ENCODE measurements at regions not wholly inside any gene's neighbourhood (a gene's known extent, or its start where the extent isn't known, plus 50 kb on each side); places are given as distances from the start of the nearest gene placed in this dataset.

GRCh38 chr4:56757821-56758411 is 63.6 kb downstream of the SPINK2 start:
- peak; percentile 64 for DNase-seq

- DNase-seq, result peak; percentile 40
Observed at GRCh38 chr4:56757261-56757746, 64.2 kb downstream of the SPINK2 start.

- no peak for DNase-seq
Observed at GRCh38 chr4:56755901-56756300, 65.6 kb downstream of the SPINK2 start.

- DNase-seq, result no peak
Observed at GRCh38 chr4:56752985-56753384, 68.5 kb downstream of the SPINK2 start.

- DNase-seq, result no peak
Observed at GRCh38 chr4:56750231-56750630, 69.1 kb upstream of the HOPX start.

DNA sequence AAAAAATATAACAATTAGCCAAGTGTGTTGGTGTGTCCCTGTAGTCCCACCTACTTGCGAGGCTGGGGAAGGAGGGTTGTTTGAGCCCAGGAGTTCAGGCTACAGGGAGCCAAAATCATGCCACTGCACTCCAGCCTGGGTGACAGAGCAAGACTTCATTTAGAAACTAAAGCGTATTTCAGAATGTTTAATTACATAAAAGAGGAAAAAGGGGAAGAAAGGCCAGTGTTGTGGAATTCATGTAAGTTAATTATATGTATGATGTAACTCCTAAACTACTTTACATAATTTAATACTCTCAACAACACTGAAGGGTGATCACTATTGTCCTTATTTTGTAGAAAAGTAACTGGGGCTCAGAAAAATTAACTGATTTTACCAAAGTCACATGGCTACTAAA is 67.2 kb upstream of the HOPX start:
- no peak for DNase-seq

- no peak for DNase-seq
Observed at GRCh38 chr4:56746639-56747038, 65.5 kb upstream of the HOPX start.

- DNase-seq, result no peak
Observed at GRCh38 chr4:56745042-56745441, 63.9 kb upstream of the HOPX start.

- DNase-seq, result no peak
Observed at GRCh38 chr4:56744030-56744429, 62.9 kb upstream of the HOPX start.

GRCh38 chr4:56743550-56743949 is 62.5 kb upstream of the HOPX start:
- no peak for DNase-seq

DNA sequence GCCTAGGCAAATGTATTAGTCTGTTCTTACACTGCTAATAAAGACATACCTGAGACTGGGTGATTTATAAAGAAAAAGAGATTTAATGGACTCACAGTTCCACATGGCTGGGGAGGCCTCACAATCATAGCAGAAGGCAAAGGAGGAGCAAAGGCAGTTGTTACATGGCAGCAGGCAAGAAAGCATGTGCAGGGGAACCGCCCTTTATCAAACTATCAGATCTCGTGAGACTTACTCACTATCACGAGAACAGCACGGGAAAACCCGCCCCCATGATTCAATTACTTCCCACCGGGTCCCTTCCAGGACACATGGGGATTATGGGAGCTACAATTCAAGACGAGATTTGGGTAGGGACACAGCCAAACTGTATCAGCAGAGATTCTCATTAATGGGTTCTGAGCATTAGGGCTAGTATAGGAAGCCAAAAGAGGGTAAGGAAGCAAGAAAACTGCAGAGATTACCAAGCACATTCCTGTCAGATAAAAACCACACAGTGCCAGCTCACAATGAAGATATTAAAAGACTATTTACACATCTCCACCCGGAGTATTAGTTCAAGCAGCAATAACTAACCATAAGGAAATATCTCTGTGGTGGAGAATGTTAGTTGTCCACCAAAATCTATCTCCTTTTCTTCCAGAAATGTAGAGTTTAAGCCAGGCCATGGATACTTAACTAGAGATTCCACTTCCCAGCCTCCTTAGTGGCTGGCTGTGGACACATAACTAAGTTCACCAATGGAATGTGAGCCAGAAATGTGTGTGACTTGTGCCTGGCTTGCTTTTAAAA is 61.2 kb upstream of the HOPX start:
- DNase-seq, result no peak

- no peak for DNase-seq
Observed at GRCh38 chr4:56741595-56741994, 60.5 kb upstream of the HOPX start.

DNA sequence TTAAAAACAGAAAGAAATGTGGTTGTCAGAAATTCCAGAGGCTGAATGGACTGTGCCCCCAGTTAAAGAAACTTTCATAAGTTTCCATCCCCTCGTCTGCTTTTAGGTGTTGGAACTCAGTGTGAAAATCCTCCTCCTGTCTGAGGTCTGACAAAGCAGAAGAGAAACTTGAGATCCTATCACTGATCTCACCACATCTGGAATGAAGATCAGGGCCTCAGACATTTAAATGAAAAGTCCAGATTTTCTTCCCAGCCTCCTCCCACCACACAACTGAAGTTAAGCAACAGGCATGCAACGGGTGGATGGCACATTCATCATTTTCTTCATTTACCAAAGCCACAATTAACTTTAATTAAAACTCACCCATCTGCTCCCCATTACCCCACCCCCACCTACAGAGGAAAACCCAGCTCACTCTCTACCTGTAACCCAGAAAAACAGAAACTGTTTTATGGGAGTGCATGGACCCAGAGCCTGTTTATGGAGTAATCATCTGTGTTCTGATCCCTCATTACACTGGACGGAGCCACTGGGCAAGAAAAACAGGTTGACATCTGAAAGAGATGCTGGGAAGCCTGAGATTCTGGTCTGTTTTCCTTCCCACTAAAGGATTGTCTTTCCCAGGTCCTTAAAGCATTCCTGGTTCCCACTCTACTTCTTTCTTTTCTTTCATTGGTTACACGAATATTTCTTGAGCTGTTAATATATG is 58.1 kb upstream of the HOPX start:
- DNase-seq, result no peak

GRCh38 chr4:56737666-56738065 is 56.6 kb upstream of the HOPX start:
- no peak for DNase-seq

DNA sequence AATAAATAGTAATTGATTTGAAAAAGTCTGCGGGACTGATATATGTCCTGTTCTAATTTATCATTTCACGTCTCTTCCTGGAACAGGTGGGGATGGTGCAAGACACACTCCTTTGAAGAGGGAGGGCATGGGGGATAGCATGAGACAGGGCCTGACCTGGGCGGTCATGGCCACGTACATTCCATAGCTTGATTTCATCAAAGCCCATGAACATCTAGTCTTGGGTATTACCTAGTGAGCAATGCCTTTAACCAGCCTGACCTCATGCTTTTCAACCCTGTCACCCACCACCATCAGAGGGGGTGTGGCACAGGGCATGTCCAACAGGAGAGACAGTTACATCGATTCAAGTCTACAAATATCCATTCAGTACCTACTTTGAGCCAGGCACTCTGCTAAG is 52.3 kb upstream of the HOPX start:
- no peak for DNase-seq

DNA sequence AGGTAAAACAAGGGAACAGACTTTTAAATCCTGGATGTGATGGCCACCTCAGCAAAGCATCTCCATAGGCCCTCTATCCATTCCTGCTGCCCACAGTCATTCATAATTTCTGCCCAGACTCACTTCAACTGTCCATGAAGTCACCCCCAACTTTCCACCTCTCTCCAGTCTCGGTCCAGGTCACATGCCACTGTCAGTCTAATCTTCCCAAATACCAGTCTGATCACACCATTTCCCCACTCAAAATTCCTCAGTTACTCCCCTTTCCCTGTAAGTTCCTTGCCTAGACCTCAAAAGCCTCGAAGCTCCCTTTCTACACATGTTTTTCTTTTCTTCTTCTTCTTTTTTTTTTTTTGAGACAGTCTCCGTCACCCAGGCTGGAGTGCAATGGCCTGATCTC is 51.2 kb upstream of the HOPX start:
- no peak for DNase-seq

GRCh38 chr4:56731857-56732256 is 50.8 kb upstream of the HOPX start:
- DNase-seq, result no peak

Measured in activated T-cell treated with anti-CD3 and anti-CD28 coated beads, Interleukin-2, amount 50 U/mL, for 1 hour (primary cell).